IPS-18a (cell line): ENCODE measurements at regions not wholly inside any gene's neighbourhood (a gene's known extent, or its start where the extent isn't known, plus 50 kb on each side); places are given as distances from the start of the nearest gene placed in this dataset.
"Not testable (repeated sequence)": the region's sequence is repeated elsewhere in the genome, so short reads cannot be mapped to it uniquely, and the experiment has no call there.

Experiments used
- H3K27ac ChIP-seq: one replicate; pipeline ENCODE4 v1.5.1; 2013; ENCODE audit warnings: low read length
- H3K27me3 ChIP-seq: one replicate; pipeline ENCODE4 v1.6.1; 2013; ENCODE audit warnings: mild to moderate bottlenecking, low read length; ENCODE audit not compliant: control insufficient read depth, insufficient read depth
- H3K36me3 ChIP-seq: one replicate; pipeline ENCODE4 v1.6.1; 2013; ENCODE audit warnings: low read depth, low read length; ENCODE audit not compliant: control insufficient read depth
- H3K4me1 ChIP-seq: one replicate; pipeline ENCODE4 v1.6.1; 2013; ENCODE audit warnings: low read depth, low read length; ENCODE audit not compliant: control insufficient read depth
- H3K4me3 ChIP-seq: one replicate; pipeline ENCODE4 v1.5.1; 2013; ENCODE audit warnings: low read length
- H3K9ac ChIP-seq: one replicate; pipeline ENCODE4 v1.6.1; 2013; ENCODE audit warnings: mild to moderate bottlenecking, low read length, moderate library complexity
- H3K9me3 ChIP-seq: one replicate; pipeline ENCODE4 v1.6.1; 2013; ENCODE audit warnings: low read depth, low read length; ENCODE audit not compliant: control insufficient read depth

DNA sequence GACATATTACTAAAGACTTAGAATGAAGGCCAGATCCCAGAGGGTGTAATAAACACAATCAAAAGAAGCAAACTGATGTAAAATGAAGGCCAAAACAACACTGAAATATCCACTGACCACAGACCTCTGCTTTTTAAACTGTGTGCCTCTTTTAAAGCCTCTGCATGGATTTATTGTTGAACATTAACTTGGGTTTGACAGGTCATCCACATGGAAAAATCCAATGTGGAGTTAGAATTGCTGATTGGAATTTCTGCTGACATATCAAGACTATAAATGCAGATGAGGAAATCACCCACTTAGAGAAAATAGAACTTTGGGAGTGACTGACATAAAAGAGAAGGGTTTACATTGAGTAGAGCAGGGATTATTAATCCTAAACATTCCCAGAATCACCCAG, 853.9 kb upstream of the RAG2 start:
- H3K27ac ChIP-seq: no peak overlapping the region
- no peaks in the 10 kb centered on the region for H3K27me3 ChIP-seq
- H3K36me3 ChIP-seq: no peaks in the 10 kb centered on the region
- no peak overlapping the region for H3K9ac ChIP-seq
- no peak overlapping the region for H3K4me3 ChIP-seq
- H3K4me1 ChIP-seq: no peaks in the 10 kb centered on the region
- no peaks in the 10 kb centered on the region for H3K9me3 ChIP-seq

DNA sequence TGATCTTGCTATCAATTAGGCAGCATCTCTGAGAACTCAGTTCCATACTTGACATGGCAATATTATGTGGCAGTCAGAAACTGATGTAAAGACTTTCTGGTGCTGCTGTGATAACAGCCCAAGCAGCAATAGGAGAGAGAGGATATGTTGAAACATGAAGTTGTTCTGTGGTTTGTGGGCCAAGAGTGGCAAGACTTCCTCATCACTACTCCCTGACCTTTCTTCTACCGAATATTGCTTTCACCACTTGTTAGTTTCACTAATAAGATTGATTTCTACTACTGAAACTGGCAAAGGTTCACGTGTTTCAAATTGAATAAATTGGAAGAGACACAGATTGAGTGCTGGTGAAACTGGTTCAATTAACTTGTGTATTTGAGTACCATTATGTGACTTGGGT, 852.6 kb upstream of the RAG2 start:
- no peak overlapping the region for H3K27ac ChIP-seq
- H3K9ac ChIP-seq: no peak overlapping the region
- no peaks in the 10 kb centered on the region for H3K9me3 ChIP-seq
- no peak overlapping the region for H3K4me3 ChIP-seq
- no peaks in the 10 kb centered on the region for H3K36me3 ChIP-seq
- H3K27me3 ChIP-seq: no peaks in the 10 kb centered on the region
- no peaks in the 10 kb centered on the region for H3K4me1 ChIP-seq

DNA sequence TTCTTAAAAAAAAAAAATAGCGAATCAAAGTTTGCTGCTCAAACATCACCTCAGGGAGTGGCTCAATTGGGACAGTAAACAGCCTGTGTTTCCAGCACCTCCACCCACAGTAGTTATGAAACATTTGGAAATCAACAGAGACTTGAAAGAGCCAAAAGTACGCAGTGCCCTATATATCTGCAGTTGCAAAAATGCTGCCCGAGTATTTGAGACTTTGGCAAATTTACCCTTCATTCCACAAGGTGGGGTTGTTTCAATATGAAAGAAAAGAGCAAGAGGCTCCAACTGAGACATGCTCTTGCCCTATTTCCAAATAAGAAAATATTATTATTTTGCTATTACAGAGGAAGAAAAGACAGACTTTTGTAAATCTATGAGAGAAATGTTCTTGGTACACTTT, 851.1 kb upstream of the RAG2 start:
- Histone ChIP-seq H3K9me3 (no peaks in the 10 kb centered on the region), H3K27ac (no peak overlapping the region), H3K9ac (no peak overlapping the region), H3K27me3 (no peaks in the 10 kb centered on the region), H3K36me3 (no peaks in the 10 kb centered on the region), H3K4me1 (no peaks in the 10 kb centered on the region), H3K4me3 (no peak overlapping the region)

DNA sequence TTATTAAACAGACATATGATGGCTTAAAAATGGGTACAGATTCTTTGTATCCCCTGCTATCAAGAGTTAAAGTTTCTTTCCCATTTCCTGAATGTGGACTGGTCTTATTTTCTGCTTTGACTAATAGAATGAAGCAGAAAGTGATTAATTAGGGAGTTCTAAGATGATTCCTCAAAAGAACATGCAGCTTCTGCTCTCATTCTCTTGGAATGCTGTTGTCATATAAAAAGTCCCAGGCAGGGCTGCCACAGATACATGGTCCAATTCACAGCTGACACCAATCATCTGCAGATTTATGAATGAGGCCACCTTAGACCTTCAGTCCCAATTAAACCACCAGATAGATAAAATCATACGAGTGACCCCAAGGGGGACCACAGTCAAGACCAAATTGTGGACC, 844.5 kb upstream of the RAG2 start:
- Histone ChIP-seq H3K36me3 (no peaks in the 10 kb centered on the region), H3K27ac (no peak overlapping the region), H3K27me3 (no peaks in the 10 kb centered on the region), H3K4me1 (no peaks in the 10 kb centered on the region), H3K4me3 (no peak overlapping the region), H3K9me3 (no peaks in the 10 kb centered on the region), H3K9ac (no peak overlapping the region)

DNA sequence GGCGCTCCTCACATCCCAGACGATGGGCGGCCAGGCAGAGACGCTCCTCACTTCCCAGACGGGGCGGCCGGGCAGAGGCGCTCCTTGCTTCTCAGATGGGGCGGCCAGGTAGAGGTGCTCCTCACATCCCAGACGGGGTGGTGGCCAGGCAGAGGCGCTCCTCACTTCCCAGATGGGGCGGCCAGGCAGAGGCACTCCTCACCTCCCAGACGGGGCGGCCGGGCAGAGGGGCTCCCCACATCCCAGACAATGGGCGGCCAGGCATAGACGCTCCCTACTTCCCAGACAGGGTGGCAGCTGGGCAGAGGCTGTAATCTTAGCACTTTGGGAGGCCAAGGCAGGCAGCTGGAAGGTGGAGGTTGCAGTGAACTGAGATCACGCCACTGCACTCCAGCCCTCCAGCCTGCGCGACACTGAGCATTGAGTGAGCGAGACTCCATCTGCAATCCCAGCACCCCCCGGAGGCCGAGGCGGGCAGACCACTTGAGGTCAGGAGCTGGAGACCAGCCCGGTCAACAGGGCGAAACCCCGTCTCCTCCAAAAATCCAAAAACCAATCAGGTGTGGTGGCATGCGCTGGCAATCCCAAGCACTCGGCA, 833.7 kb upstream of the RAG2 start:
- not testable (repeated sequence) for H3K9me3 ChIP-seq, H3K9ac ChIP-seq, H3K27ac ChIP-seq, H3K4me1 ChIP-seq, H3K27me3 ChIP-seq, H3K4me3 ChIP-seq, H3K36me3 ChIP-seq

DNA sequence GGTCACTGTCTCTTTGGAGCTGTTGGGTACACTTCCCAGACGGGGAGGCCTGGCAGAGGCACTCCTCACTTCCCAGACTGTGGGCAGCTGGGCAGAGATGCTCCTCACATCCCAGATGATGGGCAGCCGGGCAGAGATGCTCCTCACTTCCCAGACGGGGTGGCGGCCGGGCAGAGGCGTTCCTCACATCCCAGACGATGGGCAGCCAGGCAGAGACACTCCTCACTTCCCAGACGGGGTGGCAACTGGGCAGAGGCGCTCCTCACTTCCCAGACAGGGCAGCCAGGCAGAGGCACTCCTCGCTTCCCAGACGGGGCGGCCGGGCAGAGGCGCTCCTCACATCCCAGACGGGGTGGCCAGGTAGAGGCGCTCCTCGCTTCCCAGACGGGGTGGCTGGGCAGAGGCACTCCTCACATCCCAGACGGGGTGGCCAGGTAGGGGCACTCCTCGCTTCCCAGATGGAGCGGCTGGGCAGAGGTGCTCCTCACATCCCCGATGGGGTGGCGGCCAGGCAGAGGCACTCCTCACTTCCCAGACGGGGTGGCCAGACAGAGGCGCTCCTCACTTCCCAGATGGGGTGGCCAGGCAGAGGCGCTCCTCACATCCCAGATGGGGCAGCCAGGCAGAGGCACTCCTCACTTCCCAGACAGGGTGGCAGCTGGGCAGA, 833.1 kb upstream of the RAG2 start:
- H3K27ac ChIP-seq, H3K27me3 ChIP-seq, H3K36me3 ChIP-seq, H3K9me3 ChIP-seq, H3K9ac ChIP-seq, H3K4me3 ChIP-seq, H3K4me1 ChIP-seq: not testable (repeated sequence)

DNA sequence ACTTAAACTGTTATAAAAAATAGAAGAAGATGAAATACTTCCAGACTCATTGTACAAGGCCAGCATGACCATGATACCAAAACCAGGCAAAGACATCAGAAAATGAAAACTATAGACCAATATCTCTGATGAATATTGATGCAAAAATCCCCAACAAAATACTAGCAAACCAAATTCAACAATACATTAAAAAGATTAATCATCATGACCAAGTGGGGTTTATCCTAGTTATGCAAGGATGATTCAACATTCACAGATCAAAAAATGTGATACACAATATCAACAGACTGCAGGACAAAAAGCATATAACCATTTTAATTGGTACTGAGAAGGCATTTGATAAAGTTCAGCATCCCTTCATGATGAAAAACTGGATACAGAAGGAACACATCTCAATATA, 824.5 kb upstream of the RAG2 start:
- Histone ChIP-seq H3K4me3 (no peak overlapping the region), H3K27ac (no peak overlapping the region), H3K27me3 (no peaks in the 10 kb centered on the region), H3K4me1 (no peaks in the 10 kb centered on the region), H3K36me3 (no peaks in the 10 kb centered on the region), H3K9me3 (no peaks in the 10 kb centered on the region), H3K9ac (no peak overlapping the region)

DNA sequence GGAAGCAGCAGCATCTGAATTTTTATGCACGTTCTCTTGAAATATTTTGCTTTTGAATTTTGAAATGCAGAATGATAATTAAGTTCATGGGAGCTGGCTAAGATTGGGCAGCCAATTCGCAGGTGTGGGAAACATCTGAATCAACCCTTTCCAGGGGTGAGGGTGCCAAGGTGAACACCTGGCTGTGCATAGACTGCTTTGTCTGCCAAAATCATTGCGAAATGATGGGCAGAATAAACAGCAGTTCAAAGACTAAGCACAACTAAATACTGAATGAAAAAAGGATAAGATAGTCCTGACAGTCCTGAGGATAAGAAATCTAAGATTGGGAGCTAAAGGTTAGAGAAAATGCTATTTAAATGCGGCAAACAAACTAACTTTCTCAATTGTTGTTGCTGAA, 813.3 kb upstream of the RAG2 start:
- no peaks in the 10 kb centered on the region for H3K36me3 ChIP-seq
- H3K9ac ChIP-seq: no peak overlapping the region
- H3K4me3 ChIP-seq: no peak overlapping the region
- H3K27me3 ChIP-seq: no peaks in the 10 kb centered on the region
- peaks cover 12% of the 10 kb centered on the region for H3K9me3 ChIP-seq
- no peaks in the 10 kb centered on the region for H3K4me1 ChIP-seq
- no peak overlapping the region for H3K27ac ChIP-seq

DNA sequence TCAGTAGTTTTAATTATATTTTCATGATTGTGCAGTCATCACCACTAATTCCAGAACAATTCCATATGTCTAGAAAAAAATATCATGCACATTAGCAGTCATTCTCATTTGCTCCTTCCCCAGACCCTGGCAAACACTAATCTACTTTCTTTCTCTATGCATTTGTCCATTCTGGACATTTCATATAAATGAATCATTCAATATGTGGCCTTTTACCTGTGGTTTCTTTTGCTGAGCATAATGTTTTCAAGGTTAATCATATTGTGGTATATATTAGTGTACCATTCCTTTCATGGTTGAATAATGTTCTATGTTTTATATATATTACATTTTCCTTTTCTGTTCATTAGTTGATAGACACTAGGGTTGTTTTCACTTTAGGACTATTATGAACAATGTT, 811.1 kb upstream of the RAG2 start:
- H3K27ac ChIP-seq: no peak overlapping the region
- no peaks in the 10 kb centered on the region for H3K4me1 ChIP-seq
- peaks cover 12% of the 10 kb centered on the region for H3K9me3 ChIP-seq
- H3K9ac ChIP-seq: no peak overlapping the region
- H3K36me3 ChIP-seq: no peaks in the 10 kb centered on the region
- H3K4me3 ChIP-seq: no peak overlapping the region
- H3K27me3 ChIP-seq: no peaks in the 10 kb centered on the region

DNA sequence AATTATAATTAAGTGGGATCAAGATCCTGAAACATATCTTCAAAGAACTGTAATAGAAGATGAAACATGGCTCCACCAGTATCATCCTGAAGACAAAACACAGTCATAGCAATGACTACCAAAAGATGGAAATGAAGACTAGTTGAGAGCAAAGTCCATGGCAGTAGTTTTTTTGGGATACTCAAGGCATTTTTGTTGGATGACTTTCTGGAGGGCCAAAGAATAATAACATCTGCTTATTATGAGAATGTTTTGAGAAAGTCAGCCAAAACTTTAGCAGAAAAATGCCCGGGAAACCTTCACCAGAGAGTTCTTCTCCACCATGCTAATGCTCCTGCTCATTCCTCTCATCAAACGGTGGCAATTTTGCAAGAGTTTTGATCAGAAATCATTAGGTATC, 809.4 kb upstream of the RAG2 start:
- H3K4me1 ChIP-seq: no peaks in the 10 kb centered on the region
- peaks cover 12% of the 10 kb centered on the region for H3K9me3 ChIP-seq
- no peak overlapping the region for H3K27ac ChIP-seq
- no peak overlapping the region for H3K9ac ChIP-seq
- H3K36me3 ChIP-seq: no peaks in the 10 kb centered on the region
- H3K27me3 ChIP-seq: no peaks in the 10 kb centered on the region
- no peak overlapping the region for H3K4me3 ChIP-seq

DNA sequence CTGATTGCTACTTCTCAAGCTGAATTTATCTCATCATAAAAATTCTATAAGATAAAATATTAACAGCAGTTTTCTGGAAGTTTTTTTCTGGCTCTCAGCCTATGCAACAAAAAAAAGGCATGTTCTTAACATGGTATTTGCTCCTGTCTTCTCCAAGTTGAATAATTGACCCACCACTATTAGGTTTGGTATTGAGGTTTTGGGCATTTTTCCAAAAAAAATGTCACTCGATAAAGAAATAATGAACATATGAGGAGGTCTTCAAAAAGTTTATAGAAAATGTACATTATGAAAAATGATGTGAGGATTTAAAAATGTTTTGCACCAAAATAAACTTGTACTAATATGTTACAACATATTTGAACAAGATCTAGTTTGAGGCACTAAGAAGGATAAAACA, 808.6 kb upstream of the RAG2 start:
- H3K9me3 ChIP-seq: peaks cover 12% of the 10 kb centered on the region
- no peaks in the 10 kb centered on the region for H3K36me3 ChIP-seq
- no peaks in the 10 kb centered on the region for H3K4me1 ChIP-seq
- H3K9ac ChIP-seq: no peak overlapping the region
- no peaks in the 10 kb centered on the region for H3K27me3 ChIP-seq
- H3K4me3 ChIP-seq: no peak overlapping the region
- H3K27ac ChIP-seq: no peak overlapping the region

DNA sequence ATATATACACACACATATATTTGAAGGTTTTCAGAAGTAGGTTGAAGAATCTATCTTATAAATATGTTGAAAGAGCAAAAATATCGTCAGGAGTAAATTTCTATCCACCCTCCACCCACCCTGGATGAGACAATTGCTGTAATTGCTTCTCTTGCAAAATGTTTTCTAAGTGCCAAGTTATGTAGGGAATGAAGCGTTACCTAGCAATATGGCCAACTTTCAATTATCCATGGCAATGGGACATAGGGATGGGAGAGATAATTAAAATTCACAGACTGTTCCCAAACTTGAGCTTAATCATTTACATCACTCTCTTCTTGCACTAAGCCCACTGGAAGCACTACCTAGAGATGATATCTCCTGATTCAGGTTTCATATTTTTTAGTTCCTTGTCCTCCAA, 806.2 kb upstream of the RAG2 start:
- Histone ChIP-seq H3K9ac (no peak overlapping the region), H3K9me3 (peaks cover 10% of the 10 kb centered on the region), H3K27ac (no peak overlapping the region), H3K27me3 (no peaks in the 10 kb centered on the region), H3K4me3 (no peak overlapping the region), H3K4me1 (no peaks in the 10 kb centered on the region), H3K36me3 (no peaks in the 10 kb centered on the region)
